Hematopoietic multipotent progenitor cell treated with erythropoietin and hydrocortisone succinate and interleukin-3 and kit ligand, for 4 days (in vitro differentiated cells): ENCODE measurements at regions not wholly inside any gene's neighbourhood (a gene's known extent, or its start where the extent isn't known, plus 50 kb on each side); places are given as distances from the start of the nearest gene placed in this dataset.

ENCODE experiments used
- DNase-seq: peaks from one replicate; pipeline ENCODE4 v3.0.0-alpha.2; 2015

DNA sequence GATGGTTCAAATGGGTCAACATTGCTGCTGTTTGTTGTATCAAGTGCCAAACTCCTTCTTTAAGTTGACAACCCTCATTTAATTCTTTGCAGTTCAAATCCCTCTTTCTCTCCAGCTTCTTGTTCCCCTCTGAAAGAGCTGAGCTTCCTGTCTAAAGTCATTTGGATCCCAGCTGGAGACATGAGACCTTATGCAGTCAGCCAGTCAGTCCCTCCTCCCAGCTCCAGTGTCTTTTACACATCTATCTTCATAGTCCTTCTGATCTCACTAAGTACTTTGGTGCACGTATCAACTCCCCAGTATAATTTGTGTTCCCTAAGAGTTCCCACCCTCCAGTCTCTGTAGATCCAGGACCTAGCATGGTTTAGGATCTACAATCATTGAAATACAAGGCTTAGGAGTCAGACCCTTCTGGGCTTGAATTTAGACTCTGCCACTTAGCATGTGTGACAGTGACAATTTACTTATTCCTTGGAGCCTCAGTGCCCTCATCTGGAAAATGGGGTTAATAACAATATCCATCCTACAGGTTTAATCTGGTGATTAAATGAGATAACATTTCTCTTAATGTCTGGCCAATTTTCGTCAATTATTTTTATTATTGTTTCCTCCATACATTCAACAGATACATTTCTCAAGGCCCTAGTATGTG lies 102.8 kb upstream of the SEMA6D start:
- peak; percentile 7 for DNase-seq

DNA sequence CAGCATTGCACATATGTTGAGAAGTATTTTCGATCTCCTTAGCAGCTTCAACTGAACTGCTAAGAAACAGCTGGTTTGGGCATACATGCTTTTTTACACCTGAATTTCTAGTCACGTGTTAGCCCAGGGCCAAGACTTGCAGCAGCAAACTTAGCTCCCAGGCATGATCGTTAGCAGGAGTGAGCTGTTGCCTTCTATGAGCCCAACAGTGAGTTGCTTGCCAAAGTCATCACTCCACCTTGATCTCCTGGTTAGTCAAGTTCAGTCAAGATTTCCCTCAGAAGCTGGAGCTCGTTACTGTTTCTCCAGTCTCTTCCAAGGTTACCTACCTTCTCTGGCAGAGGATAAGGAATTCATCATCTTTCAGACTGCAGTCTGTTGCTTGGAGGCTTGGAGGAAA lies 100.4 kb upstream of the SEMA6D start:
- no peak for DNase-seq

DNA sequence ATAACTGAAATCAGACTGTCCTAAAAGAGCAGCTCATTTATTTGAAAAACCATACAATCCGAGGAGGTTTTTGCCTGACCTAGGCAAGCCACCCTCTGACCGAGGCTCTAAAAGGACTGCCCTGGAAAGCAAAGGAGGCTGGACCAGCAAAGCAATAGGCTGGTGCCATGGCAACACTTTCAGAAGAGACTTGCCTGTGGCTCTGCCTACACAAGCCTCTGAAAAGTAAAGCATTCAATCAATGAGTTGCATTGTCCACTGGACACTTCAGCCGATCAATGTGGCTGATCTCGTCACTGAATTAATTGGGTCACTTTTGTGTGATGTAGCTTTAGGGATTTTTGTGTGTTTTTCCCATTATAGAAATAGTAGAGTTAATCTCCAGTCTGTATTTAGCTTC lies 99.1 kb upstream of the SEMA6D start:
- DNase-seq: no peak

DNA sequence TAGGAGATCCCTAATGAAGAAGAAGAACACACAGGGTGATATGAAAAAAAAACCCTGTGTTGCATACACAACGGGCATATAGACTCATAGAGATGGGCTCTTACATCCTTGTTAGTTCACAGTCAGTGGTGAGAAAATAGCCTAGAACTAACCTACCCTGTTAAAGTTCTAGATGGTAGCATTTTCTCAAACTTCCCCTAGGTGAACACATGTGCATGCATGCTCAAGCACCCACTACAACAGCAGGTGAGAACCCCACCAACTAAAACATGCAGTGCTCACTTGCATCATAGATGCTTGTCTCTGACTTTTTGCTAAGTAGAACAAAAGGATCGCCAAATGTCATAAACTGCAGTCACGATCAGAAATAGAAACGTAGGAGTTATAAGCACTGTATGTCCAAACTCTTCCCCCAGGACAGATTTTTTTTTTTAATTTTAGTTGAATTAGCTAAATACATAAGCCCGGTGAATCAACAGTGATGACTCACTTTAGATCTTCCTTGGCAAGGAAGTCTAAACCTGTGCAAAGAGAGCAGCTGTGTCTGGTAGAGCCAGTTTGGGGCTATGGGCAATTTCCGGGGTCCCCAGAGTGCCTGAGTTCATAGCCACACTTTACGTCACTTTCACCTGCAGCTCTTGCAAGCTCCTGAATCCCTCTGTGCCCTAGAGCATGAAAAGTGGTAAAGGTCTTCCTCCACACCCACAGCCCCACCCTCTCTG lies 96.2 kb upstream of the SEMA6D start:
- no peak for DNase-seq

DNA sequence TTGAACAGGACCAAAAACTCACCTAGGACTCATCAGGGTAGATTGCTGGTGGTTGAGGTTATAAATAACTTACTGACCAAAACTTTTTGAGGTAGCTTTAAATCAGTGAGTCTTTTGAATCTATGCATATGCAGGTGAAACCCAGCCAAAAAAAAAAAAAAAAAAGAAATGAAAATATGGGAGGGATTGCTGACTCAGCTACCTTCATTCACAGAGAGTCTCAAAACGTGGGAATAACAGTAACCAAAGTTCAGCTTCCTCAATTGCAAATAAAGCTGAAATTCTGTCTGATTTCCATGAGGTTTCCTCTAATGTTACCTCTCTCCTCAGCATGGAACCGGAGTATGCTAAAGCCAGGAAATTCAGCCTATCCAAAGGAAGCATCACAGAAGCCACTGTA lies 95.2 kb upstream of the SEMA6D start:
- no peak for DNase-seq

DNA sequence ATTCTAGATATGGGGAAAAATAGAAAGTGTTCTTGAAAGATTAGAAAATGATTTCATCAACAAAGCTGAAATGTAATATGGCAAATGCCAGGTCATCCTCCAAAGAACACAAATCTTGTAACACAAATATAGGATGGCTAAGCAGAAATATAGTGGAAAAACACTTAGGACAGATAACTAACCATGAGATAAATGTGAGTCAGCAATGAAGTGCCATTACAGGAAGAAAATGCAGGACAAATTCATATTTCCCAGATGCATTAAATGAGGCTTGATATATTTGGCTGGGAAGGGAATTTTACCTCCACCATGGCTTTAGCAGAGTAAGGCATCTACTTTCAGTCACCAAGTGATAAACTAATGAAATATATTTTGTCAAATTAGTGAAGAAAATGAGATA lies 92.8 kb upstream of the SEMA6D start:
- no peak for DNase-seq

DNA sequence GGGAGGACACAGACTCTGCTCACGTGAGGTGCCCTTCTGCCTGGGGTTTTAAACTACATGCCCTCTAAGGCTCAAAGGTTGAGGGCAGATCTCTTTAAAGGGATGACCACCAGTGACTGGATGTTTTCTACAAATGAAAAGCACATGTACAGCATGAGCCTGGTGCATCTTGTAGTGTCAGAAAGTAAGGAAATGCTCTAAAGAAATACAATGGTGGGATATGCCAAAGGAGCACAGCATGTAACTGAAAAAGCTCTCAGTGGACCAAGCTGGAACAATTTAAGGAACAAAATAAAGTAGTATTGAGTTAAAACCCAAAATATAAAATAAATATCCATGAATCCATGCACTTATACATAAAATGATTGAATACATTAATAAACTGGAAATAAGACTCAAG lies 78.3 kb upstream of the SEMA6D start:
- no peak for DNase-seq

DNA sequence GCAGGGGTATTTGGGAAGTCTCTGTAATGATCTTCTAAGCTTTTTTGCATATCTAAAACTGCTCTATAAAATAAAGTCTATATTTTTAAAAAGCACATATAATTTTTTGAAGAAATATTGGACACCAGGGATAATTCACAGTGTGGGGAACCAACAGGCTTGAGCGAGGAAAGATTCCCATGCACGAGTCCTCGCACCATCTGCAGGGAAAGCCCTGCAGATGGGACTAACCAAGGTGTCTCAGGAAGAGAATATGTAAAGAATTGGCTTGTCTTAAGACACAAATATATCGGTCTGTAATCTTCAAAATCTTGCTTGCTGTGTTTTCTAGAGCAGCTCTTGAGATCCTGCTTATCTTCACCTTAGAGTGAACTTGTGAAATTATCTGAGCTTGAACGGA lies 77.2 kb upstream of the SEMA6D start:
- no peak for DNase-seq

DNA sequence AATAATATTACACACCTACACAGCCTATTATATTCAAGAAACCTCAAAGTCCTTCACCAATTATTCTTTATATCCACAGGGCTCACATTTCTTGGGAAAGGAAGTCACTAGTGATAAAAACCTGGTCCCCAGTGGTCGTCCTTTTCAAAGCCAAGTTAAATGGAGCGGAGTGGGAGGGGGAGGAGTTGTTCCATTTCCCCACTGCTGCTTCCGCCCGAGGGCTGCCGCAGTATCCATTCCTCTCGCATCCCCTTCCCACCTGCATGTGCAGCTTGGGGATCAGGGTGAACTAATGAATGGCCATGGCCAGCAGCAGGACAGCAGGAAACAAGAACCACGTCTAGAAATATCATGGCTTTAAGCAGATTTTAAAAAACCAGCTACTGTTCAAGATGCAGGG lies 76.4 kb upstream of the SEMA6D start:
- DNase-seq: no peak

DNA sequence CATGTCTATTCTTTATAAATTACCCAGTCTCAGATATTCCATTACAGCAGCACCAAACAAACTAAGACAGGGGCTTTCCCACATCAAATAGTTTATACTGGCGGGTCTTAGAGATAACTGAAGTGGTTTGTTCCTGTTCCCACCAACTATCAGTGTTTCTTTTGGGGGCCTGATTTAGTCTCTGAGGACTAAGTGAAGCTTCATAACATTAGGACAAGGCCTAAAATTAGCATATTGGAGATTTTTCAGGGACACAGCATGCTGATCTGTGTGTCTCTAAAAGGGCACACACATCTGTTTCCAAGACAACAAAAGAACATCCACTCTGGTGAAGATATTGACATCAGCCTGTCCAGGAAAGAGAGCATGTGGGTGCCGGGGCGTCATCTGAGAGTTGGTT lies 72.6 kb upstream of the SEMA6D start:
- DNase-seq: no peak

DNA sequence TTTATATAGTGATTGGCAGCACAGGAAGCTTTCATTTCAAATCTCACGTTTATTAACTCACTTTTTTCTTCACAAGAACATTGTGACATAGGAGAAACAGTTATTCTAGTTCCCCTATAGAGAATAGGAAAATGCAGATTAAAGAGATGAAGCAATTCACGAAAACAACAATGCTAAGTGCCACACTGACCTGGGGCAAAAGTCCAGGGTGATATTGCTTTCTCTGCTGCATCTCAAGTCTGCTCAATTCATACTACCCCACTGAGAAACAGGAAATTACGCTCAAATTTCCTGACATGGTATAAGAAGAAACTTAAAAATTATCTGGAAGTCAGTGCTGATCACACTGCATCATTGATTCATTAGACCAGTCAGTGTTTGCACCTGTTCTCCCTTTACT lies 66.7 kb upstream of the SEMA6D start:
- no peak for DNase-seq

DNA sequence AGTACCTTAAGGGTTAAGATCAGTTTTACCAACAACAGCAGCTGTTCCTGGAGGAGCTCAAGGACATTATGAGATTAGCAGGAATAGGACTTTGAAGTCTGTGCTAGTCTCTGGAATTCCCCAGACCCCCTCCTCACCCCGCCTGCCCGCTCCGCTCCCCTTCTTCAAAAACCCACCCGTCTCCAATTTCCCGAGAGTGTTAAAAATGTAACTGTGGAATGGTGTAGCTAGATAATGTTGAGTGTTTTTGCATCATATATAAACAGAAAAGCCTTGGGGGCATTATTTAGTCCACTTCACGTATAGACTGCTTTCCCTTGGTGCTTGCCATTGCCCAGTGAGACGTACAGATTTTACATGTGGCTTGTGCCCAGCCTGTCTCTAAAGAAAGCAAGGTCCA lies 65.0 kb upstream of the SEMA6D start:
- DNase-seq: no peak

DNA sequence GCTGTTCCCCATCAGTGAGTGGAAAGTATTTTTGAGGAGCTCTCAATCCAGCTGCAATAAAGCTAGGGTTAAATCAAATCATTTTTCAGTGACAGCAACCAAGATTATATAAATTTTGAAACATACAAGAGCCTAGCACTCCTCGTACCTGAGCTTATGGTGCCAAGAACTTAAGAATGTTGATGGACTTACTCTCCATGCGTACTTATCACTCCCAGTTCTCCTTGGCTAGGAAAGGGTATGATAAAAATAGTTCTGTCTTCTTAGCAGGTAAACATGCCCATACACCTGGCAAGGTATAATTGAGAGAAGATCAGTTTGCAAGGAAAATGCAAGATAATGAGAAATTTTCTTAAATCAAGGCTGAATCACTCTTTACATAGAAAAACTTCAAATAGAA lies 64.5 kb upstream of the SEMA6D start:
- no peak for DNase-seq

DNA sequence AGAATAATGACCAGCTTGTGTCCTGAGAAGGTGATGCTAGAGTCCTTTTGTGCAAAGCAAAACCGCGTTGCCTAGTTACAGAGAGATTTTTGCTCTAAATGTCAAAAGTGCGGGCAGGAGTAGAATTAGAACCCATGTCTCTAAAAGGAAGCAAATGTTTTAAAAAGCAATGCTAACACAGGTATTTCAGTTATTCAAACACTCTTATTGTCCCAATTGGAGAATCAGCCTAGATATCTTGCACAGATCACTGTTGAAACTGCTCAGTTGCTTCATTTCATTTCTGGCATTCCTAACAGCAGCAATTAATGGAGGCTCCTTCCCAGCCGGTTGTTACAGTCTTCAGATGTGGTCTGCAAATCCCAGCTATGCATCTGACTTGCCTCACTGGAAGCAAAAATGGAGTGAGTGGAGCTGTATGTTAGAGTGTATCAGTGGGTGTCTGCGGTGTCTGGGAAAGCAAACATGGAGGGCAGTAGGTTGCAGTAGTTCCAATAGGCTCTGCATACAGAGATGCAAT lies 55.6 kb upstream of the SEMA6D start:
- no peak for DNase-seq

DNA sequence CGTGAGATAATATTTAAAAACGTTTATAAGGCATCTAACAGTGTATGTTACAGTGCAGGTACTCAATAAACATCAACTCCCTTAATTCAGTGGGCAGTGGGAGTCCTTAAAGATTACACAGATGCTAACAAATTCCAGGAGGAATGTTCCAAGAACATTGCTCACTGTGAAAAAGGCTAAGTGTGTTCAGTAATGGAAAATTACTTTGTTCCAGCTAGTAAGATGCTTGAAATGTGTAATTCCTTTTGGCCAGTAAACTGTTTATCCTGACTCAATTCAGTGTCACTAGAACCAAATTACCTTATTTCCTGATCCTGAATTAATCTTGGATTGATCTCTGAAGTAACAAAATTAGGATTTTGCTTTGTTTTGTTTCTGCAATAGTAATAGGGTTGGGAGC lies 54.2 kb upstream of the SEMA6D start:
- DNase-seq: no peak
